ENCODE measurements at regions not wholly inside any gene's neighbourhood (a gene's known extent, or its start where the extent isn't known, plus 50 kb on each side); places are given as distances from the start of the nearest gene placed in this dataset.

DNA sequence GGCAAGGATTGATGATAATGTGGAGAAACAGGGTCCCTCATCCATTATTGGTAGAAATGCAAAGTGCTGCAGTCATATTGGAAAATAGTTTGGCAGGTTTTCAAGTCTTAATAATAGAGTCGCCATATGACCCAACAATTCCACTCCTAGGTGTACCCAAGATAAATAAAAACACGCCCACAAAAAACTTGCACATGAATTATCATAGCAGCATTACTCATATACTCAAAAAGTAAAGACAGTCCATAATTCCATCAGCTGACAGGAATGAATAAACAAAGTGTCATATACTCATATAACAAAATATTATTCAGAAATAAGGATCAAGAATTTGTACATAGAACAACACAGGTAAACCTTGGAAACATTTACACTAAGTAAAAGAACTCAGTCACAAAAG lies 242.9 kb upstream of the FTMT start:
- DNase-seq (ENCODE audit: low spot score) (no peak), ATAC-seq (ENCODE audit: low FRiP score) (no peak)
- TF ChIP-seq, protein P1, sequence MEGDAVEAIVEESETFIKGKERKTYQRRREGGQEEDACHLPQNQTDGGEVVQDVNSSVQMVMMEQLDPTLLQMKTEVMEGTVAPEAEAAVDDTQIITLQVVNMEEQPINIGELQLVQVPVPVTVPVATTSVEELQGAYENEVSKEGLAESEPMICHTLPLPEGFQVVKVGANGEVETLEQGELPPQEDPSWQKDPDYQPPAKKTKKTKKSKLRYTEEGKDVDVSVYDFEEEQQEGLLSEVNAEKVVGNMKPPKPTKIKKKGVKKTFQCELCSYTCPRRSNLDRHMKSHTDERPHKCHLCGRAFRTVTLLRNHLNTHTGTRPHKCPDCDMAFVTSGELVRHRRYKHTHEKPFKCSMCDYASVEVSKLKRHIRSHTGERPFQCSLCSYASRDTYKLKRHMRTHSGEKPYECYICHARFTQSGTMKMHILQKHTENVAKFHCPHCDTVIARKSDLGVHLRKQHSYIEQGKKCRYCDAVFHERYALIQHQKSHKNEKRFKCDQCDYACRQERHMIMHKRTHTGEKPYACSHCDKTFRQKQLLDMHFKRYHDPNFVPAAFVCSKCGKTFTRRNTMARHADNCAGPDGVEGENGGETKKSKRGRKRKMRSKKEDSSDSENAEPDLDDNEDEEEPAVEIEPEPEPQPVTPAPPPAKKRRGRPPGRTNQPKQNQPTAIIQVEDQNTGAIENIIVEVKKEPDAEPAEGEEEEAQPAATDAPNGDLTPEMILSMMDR (IDR thresholded peaks at IDR 0.05) = no peak

DNA sequence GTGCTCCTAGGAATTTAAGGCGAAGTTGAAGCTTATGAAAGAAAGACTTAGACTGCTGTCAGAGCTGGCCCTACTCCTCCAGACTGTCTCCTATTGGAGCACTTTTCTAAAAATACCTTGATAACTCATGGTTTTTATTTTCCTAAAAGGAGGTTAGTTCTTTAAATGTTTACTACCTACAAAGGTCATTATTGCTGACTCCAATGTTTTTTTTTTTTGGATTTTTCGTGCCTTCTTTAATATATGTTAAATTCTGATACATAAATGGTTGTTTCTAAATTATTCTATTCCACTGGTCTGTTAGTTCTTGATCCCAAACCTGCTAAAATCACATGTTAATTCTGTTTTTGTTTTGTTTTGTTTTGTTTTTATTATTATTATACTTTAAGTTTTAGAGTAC lies 227.6 kb upstream of the FTMT start:
- TF ChIP-seq, protein P1 (IDR thresholded peaks at IDR 0.05) = no peak
- ATAC-seq (ENCODE audit: low FRiP score) (no peak), DNase-seq (ENCODE audit: low spot score) (no peak)

- DNase-seq (ENCODE audit: low spot score) (no peak), ATAC-seq (ENCODE audit: low FRiP score) (no peak)
- TF ChIP-seq, protein P1 (IDR thresholded peaks at IDR 0.05) = no peak
Observed at GRCh38 chr5:121628783-121629182, 222.9 kb upstream of the FTMT start.

DNA sequence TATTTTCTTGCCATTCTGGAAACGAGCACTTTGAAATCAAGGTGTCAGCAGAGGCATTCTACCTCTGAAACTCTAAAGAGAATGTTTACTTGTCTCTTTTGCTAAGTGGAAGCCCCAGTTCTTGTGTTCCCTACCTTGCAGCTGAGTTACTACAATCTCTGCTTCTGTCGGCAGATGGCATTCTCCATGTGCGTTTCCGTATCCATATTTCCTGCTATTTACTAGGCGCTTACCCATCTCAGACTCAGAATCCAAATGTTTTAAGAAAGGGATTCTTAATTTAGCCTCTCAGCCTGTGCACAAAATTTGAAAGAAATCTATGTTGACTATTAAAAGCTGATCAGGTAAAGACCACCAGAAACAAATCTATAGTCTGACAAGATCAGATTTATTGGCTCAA lies 221.3 kb upstream of the FTMT start:
- ATAC-seq (ENCODE audit: low FRiP score) (no peak), DNase-seq (ENCODE audit: low spot score) (no peak)
- TF ChIP-seq, protein P1 (IDR thresholded peaks at IDR 0.05) = no peak

GRCh38 chr5:121634946-121635345 lies 216.7 kb upstream of the FTMT start:
- TF ChIP-seq, protein P1 (IDR thresholded peaks at IDR 0.05) = no peak
- no peak for ATAC-seq (ENCODE audit: low FRiP score)
- DNase-seq (ENCODE audit: low spot score) = no peak

DNA sequence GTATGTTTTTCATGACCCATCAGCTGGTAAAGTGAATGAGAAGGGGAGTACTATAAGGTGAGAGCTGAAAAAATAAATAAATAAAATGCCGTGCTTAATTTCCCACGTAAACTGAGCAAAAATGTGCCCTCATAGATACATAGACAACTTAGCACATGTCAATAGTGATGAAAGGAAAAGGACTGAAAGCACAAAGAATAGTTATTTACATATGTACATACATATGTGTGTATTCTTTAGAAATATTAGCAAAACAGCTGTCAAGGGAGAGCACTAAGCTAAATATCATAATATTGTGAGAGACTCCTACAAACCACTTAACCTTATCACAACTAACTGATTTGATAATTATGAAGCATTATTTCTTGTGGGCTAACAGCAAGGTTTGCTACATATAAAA lies 213.6 kb upstream of the FTMT start:
- TF ChIP-seq, protein P1 (IDR thresholded peaks at IDR 0.05) = no peak
- ATAC-seq (ENCODE audit: low FRiP score) (no peak), DNase-seq (ENCODE audit: low spot score) (no peak)

GRCh38 chr5:121640298-121640697 lies 211.4 kb upstream of the FTMT start:
- TF ChIP-seq, protein P1 (IDR thresholded peaks at IDR 0.05) = no peak
- DNase-seq (ENCODE audit: low spot score) (no peak), ATAC-seq (ENCODE audit: low FRiP score) (no peak)

Data from omental fat pad (tissue), 3 donors.